NCI-H1417 treated with DMSO at 0.1 percent for 48 hours (cell line): ENCODE measurements at regions not wholly inside any gene's neighbourhood (a gene's known extent, or its start where the extent isn't known, plus 50 kb on each side); places are given as distances from the start of the nearest gene placed in this dataset.

Experiments
- DNase-seq: peaks from one replicate; lab custom pipeline; 2025; lab: John Stamatoyannopoulos, UW

GRCh38 chr4:19146038-19146437 lies 1105.7 kb upstream of the SLIT2 start:
- DNase-seq = no peak

- DNase-seq = no peak
Observed at GRCh38 chr4:19135895-19136633, 1114.5 kb upstream of the LCORL start.

DNA sequence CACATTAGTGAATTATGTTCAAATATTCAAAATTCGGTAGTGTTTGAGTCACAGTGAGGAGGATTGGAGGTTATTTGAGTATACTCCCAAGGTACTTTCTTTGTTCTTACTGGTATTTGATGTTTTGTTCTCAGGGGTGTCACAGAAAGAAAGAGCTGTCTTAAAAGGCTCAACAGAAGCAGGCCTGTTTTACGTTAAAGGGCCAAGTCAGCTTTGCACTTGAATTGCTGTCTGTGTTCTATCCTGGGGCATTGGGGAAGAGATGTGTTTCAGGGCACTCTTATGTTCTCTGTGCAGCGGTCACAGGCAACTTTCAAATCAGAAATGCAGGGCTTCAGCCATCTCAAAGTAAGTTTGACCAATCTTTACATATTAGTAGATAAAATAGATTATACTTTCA lies 1113.1 kb upstream of the LCORL start:
- no peak for DNase-seq

DNA sequence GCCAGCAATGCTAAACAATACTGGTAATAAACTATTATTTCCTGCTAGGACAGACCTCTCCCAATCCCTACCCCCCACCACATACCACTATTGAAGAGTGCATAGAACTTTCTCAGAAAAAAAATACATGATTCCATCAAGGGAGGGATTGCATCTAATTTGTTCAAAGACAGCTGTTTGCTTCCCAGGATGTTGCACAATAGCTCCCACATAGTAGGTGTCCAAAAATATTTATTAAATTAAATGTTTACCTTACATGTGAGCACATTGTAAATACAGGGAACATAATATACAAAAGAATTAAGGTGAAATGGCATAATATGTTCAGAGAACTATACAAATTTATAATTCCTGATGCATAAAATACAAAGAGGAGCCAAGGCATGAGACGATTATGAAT lies 1111.8 kb upstream of the LCORL start:
- no peak for DNase-seq

DNA sequence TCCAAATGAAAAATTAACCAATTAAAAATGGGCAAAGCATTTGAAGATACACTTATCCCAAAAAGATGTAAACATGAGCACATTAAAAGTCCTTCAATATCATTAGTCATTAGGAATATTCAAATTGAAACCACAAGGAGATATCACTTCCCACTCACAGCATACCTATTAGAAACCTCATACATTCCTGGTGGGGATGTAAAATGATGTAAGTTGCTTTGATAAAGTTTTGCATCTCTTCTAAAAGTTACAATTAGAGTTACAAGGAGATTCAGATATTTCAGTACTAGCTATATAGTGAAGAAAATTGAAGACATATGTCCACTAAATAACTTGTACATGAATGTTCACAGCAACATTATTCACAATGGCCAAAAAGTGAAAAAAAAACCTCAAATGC lies 1109.3 kb upstream of the LCORL start:
- no peak for DNase-seq

DNA sequence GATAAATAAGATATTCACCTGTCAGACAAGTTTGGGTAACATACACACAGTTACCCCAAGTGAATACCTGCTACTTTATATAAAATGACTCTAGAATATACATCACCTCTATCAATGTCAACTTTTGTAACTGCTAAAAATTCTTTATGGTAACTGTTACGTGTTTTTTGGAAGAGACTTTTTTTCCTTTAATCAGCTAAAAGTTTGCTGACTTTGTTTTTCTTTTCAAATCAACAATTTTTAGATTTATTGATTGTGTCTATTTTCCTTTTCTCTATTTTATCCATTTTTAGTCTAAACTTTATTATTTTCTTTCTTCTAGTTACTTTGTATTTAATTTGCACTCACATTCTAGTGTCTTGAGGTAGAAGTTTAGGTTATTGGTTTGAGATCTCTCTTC lies 1106.6 kb upstream of the LCORL start:
- no peak for DNase-seq

GRCh38 chr4:19126903-19127302 lies 1105.3 kb upstream of the LCORL start:
- no peak for DNase-seq

DNA sequence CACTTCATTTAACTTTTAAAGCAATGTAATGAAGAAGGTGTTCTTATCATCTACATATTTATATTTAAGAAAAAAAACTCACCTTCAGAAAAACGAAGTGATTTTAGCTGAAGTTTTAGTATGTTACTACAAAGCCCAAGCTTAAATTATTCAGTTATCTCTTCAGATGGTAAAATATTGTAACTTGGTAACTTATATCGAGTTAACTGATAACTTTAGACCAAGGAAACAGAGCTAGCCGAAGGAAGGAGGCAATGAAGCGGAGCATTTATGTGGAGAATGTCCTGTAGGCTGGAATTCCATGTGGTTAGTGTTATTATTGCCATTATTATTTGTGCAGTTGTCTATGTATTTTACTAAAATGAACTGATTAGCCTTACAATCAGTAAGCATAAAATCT lies 1102.1 kb upstream of the LCORL start:
- DNase-seq = no peak

DNA sequence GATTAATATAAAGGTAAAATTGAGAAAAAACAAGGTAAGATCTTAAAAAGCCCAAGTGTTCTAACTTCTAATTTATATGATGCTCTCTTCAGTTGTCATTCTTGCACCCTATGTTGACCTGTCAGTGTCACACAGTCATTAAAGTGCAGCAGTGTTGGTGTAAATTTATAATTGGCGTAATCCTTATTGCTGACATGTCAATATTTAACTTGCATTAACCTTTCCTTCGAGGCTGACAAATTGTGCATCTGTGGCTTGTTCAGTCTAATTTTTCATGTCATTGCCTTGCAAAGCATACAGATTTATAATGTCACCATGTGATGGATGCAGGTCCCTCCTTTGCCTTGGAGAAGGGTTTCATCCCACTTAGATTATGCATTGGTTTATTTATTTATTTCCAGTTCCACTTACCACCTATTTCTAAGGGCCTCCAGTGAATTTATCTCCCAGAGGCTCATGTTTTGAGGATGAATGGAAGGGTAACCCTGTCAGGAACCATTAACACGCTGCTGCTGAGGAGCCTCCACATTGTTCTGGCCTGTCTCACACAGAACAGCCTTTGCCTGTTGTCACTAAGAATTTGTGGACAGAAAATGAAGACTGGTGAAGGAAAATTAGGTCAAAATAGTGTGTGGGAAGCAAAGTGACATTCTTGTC lies 1098.5 kb upstream of the LCORL start:
- DNase-seq = no peak

- no peak for DNase-seq
Observed at GRCh38 chr4:19117022-19117421, 1095.5 kb upstream of the LCORL start.

GRCh38 chr4:19104176-19104575 lies 1082.6 kb upstream of the LCORL start:
- no peak for DNase-seq

DNA sequence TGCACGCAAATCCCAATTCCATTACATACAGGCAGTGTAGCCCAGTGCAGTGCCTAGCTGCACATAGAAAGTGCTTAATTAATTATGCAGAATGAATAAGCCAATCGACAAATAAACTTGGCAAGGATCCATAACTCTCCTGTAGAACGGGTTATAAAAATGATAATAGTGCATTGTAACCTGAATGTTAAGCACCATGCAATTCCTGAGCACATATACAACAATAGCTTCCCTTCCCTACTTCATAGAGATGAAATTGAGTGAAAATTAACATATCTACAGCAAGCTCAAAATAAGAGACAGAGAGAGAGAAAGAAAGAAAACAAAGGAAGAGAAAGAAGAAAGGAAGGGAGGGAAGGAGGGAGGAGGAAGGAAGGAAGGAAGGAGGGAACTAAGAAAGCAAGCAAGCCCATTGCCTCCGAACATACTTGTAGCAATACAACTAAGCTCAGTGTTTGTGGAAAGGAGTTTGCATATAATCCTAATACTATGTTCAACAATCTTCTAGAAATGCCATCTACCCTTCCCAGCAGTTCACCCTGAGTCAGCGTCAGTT lies 1074.0 kb upstream of the LCORL start:
- no peak for DNase-seq

GRCh38 chr4:19093951-19094350 lies 1072.4 kb upstream of the LCORL start:
- no peak for DNase-seq

DNA sequence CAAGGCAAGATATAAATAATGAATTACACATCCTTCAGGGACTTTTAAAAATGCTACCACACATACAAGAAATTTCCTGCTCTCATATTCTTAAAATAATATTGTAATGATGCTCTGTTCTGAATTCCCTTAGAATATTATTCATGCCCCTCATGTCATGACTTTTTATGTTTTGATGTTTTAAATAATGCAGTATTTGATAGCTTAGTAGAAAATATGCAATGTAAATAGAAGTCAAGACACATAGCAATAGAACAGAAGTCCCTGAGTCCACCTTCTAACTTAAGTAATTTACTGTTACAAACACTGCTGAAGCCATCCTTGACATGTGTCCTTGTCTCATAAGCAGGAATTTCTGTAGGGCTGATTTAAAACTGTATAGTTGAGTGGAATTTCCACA lies 1071.2 kb upstream of the LCORL start:
- no peak for DNase-seq

DNA sequence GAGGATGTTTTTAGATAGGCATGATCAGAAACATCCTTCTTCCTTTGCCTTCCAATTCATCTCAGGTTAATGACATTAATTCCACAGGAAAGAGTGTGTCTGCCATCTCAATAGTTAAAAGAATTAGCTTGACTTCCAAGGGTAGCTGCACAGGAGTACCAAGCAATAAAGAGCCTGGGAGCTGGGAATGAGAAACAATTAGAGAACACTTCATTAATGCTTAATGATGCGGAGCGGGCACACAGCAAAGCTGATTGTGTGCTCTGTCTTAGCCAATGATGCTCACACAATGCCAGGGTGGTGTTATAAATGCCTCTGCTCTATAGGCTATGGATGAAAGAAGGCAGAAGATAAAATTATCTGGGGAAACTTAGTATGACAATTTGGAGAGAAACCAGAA lies 1052.5 kb upstream of the LCORL start:
- DNase-seq = no peak

GRCh38 chr4:19063662-19064061 lies 1042.1 kb upstream of the LCORL start:
- DNase-seq = no peak

GRCh38 chr4:19054916-19055315 lies 1033.4 kb upstream of the LCORL start:
- no peak for DNase-seq

GRCh38 chr4:19051831-19052230 lies 1030.3 kb upstream of the LCORL start:
- no peak for DNase-seq

GRCh38 chr4:19047279-19047880 lies 1025.8 kb upstream of the LCORL start:
- DNase-seq = no peak

- no peak for DNase-seq
Observed at GRCh38 chr4:19039816-19040215, 1018.3 kb upstream of the LCORL start.

- DNase-seq = no peak
Observed at GRCh38 chr4:19038231-19038630, 1016.7 kb upstream of the LCORL start.

GRCh38 chr4:19033816-19034733 lies 1012.5 kb upstream of the LCORL start:
- no peak for DNase-seq
